ENCODE measurements at regions not wholly inside any gene's neighbourhood (a gene's known extent, or its start where the extent isn't known, plus 50 kb on each side); places are given as distances from the start of the nearest gene placed in this dataset.

GRCh38 chr4:151833174-151833573, 72.4 kb upstream of the GATB start:
- no peak for TF ChIP-seq CTCF (IDR thresholded peaks at IDR 0.05)
- no peak for TF ChIP-seq POLR2A (IDR thresholded peaks at IDR 0.05)
